Osteoblast (primary cell): ENCODE measurements at regions not wholly inside any gene's neighbourhood (a gene's known extent, or its start where the extent isn't known, plus 50 kb on each side); places are given as distances from the start of the nearest gene placed in this dataset.

Experiments used
- DNase-seq: peaks from one replicate; pipeline ENCODE4 v3.0.0; 2011; ENCODE audit warnings: low spot score, mixed read lengths; ENCODE audit not compliant: insufficient read length; ENCODE audit errors: missing footprints
- H2AFZ ChIP-seq: 2 replicates; pipeline ENCODE4 v1.6.0; 2011; ENCODE audit warnings: mild to moderate bottlenecking, low read length
- H3K27ac ChIP-seq: 2 replicates; pipeline ENCODE4 v1.5.1; 2011; ENCODE audit warnings: mild to moderate bottlenecking, low read depth, low read length, moderate library complexity
- H3K27me3 ChIP-seq: 2 replicates; pipeline ENCODE4 v1.6.0; 2012; ENCODE audit warnings: mild to moderate bottlenecking, control low read depth, inconsistent platforms, low read length, moderate library complexity; ENCODE audit not compliant: insufficient read depth
- H3K36me3 ChIP-seq: 2 replicates; pipeline ENCODE4 v1.5.1; 2011; ENCODE audit warnings: mild to moderate bottlenecking, low read length, control low read depth, moderate library complexity; ENCODE audit not compliant: insufficient read depth
- H3K4me1 ChIP-seq: 2 replicates; pipeline ENCODE4 v1.5.1; 2011; ENCODE audit warnings: mild to moderate bottlenecking, low read length, control low read depth, moderate library complexity; ENCODE audit not compliant: insufficient read depth
- H3K4me2 ChIP-seq: 2 replicates; pipeline ENCODE4 v1.6.0; 2011; ENCODE audit warnings: mild to moderate bottlenecking, low read length; ENCODE audit not compliant: insufficient read depth
- H3K4me3 ChIP-seq: fragments of 200-600 bp; sonication (generic); 3 replicates; pipeline ENCODE4 v1.5.1; 2012; ENCODE audit warnings: mild to moderate bottlenecking, low read length, inconsistent platforms; ENCODE audit not compliant: insufficient read depth
- H3K79me2 ChIP-seq: 2 replicates; pipeline ENCODE4 v1.6.0; 2012; ENCODE audit warnings: mild to moderate bottlenecking, low read length, control low read depth, inconsistent platforms; ENCODE audit not compliant: insufficient read depth
- H3K9me3 ChIP-seq: 2 replicates; pipeline ENCODE4 v1.5.1; 2011; ENCODE audit warnings: low read depth, low read length, control low read depth
- H4K20me1 ChIP-seq: 2 replicates; pipeline ENCODE4 v1.6.0; 2012; ENCODE audit warnings: mild to moderate bottlenecking, low read length, control low read depth; ENCODE audit not compliant: insufficient read depth
- TF ChIP-seq, protein P1 (sequence below): IDR thresholded peaks from 2 replicates; pipeline ENCODE4 v1.5.1; 2011; ENCODE audit warnings: mild to moderate bottlenecking, low read depth, low read length, moderate library complexity; ENCODE audit errors: extremely low read depth

DNA sequence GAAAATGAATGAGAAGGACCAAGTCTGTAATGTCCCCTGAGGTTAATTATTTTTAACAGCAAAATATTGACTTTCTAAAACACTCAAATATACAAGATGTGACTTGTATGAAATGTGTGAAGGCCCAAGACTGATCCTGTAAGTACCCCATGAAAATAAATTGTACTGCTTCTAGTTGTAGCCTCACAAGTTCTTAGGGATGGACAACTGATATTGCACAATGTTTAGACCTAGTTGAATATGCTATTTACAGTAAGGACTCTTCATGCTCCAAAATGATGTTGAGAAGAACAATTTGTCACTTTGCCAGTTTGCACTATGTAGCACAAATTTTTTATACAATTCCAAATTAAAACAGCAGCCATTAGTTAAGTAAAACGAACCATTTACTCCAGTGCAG lies 139.7 kb upstream of the GDNF start:
- Histone ChIP-seq H3K4me3 (no peak overlapping the region), H3K9me3 (no peaks in the 10 kb centered on the region), H3K27ac (no peak overlapping the region), H3K4me1 (no peaks in the 10 kb centered on the region), H3K79me2 (no peaks in the 10 kb centered on the region), H3K36me3 (no peaks in the 10 kb centered on the region), H3K27me3 (peaks cover 5% of the 10 kb centered on the region), H4K20me1 (no peaks in the 10 kb centered on the region), H3K4me2 (no peak overlapping the region), H2AFZ (no peak overlapping the region)
- DNase-seq: no peak
- TF ChIP-seq, protein P1, sequence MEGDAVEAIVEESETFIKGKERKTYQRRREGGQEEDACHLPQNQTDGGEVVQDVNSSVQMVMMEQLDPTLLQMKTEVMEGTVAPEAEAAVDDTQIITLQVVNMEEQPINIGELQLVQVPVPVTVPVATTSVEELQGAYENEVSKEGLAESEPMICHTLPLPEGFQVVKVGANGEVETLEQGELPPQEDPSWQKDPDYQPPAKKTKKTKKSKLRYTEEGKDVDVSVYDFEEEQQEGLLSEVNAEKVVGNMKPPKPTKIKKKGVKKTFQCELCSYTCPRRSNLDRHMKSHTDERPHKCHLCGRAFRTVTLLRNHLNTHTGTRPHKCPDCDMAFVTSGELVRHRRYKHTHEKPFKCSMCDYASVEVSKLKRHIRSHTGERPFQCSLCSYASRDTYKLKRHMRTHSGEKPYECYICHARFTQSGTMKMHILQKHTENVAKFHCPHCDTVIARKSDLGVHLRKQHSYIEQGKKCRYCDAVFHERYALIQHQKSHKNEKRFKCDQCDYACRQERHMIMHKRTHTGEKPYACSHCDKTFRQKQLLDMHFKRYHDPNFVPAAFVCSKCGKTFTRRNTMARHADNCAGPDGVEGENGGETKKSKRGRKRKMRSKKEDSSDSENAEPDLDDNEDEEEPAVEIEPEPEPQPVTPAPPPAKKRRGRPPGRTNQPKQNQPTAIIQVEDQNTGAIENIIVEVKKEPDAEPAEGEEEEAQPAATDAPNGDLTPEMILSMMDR: no peak

DNA sequence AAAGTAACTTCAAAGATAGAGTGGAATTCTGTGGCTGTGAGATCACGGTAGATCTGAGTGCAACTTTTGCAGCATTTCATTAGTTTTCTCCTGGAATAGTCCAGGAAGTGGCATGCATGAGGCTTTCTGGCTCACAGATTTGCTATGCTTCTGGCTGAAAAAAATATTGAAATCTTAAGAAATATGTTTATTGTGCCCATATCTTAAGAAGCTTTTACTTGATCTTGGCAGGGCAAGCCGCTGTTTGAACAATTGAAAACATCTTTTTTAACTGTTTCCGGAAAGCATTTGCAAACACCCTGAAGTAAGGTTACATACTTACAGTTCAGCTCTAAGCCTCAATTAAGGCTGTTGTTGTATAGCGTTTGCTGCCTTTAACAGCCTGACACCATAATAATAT lies 135.7 kb upstream of the GDNF start:
- H3K36me3 ChIP-seq: no peaks in the 10 kb centered on the region

DNA sequence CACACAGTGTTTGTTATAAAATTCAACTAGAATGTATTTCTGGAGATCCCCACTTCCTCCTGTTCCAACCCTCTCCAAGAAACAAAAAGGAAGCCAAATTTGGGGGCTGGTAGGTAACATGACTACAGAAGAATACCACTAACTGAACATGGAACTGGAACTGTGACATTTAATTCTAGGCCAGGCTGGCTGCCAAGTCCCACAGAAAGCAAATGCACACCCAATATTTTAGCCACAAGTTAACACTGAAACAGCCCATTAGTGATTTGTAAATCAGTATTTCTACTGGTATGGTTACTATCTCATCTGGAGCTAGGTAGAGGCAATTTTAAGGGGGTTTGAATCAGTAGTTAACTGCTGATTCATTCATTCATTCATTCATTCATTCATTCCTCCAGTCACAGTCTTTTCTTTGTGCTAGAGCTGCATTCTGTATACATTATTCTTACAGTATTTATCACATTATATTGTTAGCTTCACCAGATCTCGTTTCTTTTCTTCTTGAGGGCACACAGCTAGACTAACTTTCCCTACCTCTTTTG lies 131.7 kb upstream of the GDNF start:
- Histone ChIP-seq H3K4me2 (no peak overlapping the region), H3K27ac (no peak overlapping the region), H3K9me3 (no peaks in the 10 kb centered on the region), H3K4me3 (no peak overlapping the region), H3K4me1 (no peaks in the 10 kb centered on the region), H3K36me3 (no peaks in the 10 kb centered on the region), H3K27me3 (peaks cover 27% of the 10 kb centered on the region), H3K79me2 (no peaks in the 10 kb centered on the region), H2AFZ (no peak overlapping the region), H4K20me1 (no peaks in the 10 kb centered on the region)
- DNase-seq: no peak
- TF ChIP-seq, protein P1: no peak

More for the DNA sequence above, 135.7 kb upstream of the GDNF start:
- Histone ChIP-seq H3K4me3 (no peak overlapping the region), H2AFZ (no peak overlapping the region), H3K9me3 (no peaks in the 10 kb centered on the region), H3K4me1 (no peaks in the 10 kb centered on the region), H3K27me3 (peaks cover 6% of the 10 kb centered on the region), H3K27ac (no peak overlapping the region), H4K20me1 (no peaks in the 10 kb centered on the region), H3K4me2 (no peak overlapping the region), H3K79me2 (no peaks in the 10 kb centered on the region)
- TF ChIP-seq, protein P1: no peak
- no peak for DNase-seq

DNA sequence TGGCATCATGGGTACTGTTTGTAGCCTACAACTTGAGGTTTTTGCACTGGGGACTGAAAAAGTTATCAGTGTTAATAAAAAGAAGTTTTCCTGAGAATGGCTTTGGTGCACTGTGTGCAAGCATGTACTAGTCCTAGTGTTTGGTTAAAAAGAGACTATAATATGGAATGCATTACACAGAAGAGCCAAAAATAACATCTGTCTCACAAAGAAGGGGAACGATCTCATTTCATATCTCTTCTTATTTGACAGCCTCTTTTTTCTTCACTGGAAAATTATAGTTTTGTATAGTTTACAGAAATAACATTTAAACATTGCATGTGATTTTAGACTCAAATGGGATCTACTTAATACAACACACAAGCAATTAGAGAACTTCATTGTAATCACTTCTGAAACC lies 127.0 kb upstream of the GDNF start:
- H3K9me3 ChIP-seq: no peaks in the 10 kb centered on the region
- H3K27ac ChIP-seq: no peak overlapping the region
- H3K4me2 ChIP-seq: no peak overlapping the region
- no peak for DNase-seq
- TF ChIP-seq, protein P1: no peak
- H3K4me3 ChIP-seq: no peak overlapping the region
- no peak overlapping the region for H2AFZ ChIP-seq
- H3K27me3 ChIP-seq: peaks cover 31% of the 10 kb centered on the region
- no peaks in the 10 kb centered on the region for H3K4me1 ChIP-seq
- H4K20me1 ChIP-seq: no peaks in the 10 kb centered on the region
- no peaks in the 10 kb centered on the region for H3K36me3 ChIP-seq
- no peaks in the 10 kb centered on the region for H3K79me2 ChIP-seq
